Putamen (tissue), 1 donor: ENCODE measurements at regions not wholly inside any gene's neighbourhood (a gene's known extent, or its start where the extent isn't known, plus 50 kb on each side); places are given as distances from the start of the nearest gene placed in this dataset.
"Not testable (repeated sequence)": the region's sequence is repeated elsewhere in the genome, so short reads cannot be mapped to it uniquely, and the experiment has no call there.

Experiments
- DNase-seq: peaks from one replicate; pipeline ENCODE4 v3.0.0-alpha.2; 2016; ENCODE audit warnings: low spot score

GRCh38 chr2:75432761-75433361 is 127.9 kb downstream of the EVA1A start:
- no peak for DNase-seq

GRCh38 chr2:75431763-75432162 is 129.0 kb downstream of the EVA1A start:
- no peak for DNase-seq

GRCh38 chr2:75431276-75431675 is 129.5 kb downstream of the EVA1A start:
- no peak for DNase-seq

- DNase-seq = not testable (repeated sequence)
Observed at GRCh38 chr2:75430449-75430848, 130.3 kb downstream of the EVA1A start.

- no peak for DNase-seq
Observed at GRCh38 chr2:75428646-75429443, 131.9 kb downstream of the EVA1A start.

GRCh38 chr2:75428060-75428459 is 132.7 kb downstream of the EVA1A start:
- DNase-seq = no peak

GRCh38 chr2:75424936-75425619 is 135.7 kb downstream of the EVA1A start:
- no peak for DNase-seq

- DNase-seq = no peak
Observed at GRCh38 chr2:75421986-75422385, 138.8 kb downstream of the EVA1A start.

GRCh38 chr2:75416420-75417342 is 144.1 kb downstream of the EVA1A start:
- DNase-seq = no peak

GRCh38 chr2:75415731-75416130 is 145.0 kb downstream of the EVA1A start:
- no peak for DNase-seq

- DNase-seq = no peak
Observed at GRCh38 chr2:75415111-75415626, 145.6 kb downstream of the EVA1A start.

- no peak for DNase-seq
Observed at GRCh38 chr2:75411574-75411973, 149.2 kb downstream of the EVA1A start.

- DNase-seq = no peak
Observed at GRCh38 chr2:75410702-75411101, 150.0 kb downstream of the EVA1A start.

- DNase-seq = no peak
Observed at GRCh38 chr2:75408771-75409170, 152.0 kb downstream of the EVA1A start.

- DNase-seq = no peak
Observed at GRCh38 chr2:75407038-75407530, 153.7 kb downstream of the EVA1A start.

- DNase-seq = no peak
Observed at GRCh38 chr2:75406131-75406581, 154.6 kb downstream of the EVA1A start.

- no peak for DNase-seq
Observed at GRCh38 chr2:75405000-75405399, 155.7 kb downstream of the EVA1A start.

GRCh38 chr2:75403991-75404428 is 156.7 kb downstream of the EVA1A start:
- DNase-seq = peak; percentile 30

- no peak for DNase-seq
Observed at GRCh38 chr2:75396314-75396713, 164.4 kb downstream of the EVA1A start.

GRCh38 chr2:75394764-75395163 is 166.0 kb downstream of the EVA1A start:
- DNase-seq = not testable (repeated sequence)

- DNase-seq = no peak
Observed at GRCh38 chr2:75390169-75390568, 170.6 kb downstream of the EVA1A start.
